HG02588 (cell line): ENCODE measurements at regions not wholly inside any gene's neighbourhood (a gene's known extent, or its start where the extent isn't known, plus 50 kb on each side); places are given as distances from the start of the nearest gene placed in this dataset.
"Not testable (repeated sequence)": the region's sequence is repeated elsewhere in the genome, so short reads cannot be mapped to it uniquely, and the experiment has no call there.

Experiments used
- ATAC-seq: cut with Tn5 transposase; IDR thresholded peaks from one replicate; pipeline ENCODE4 v1.9.1; 2021; ENCODE audit warnings: mild to moderate bottlenecking, moderate library complexity; ENCODE audit not compliant: unreplicated experiment

- ATAC-seq: no peak
These were observed 470.8 kb upstream of the MAP3K7 start for GRCh38 chr6:91057689-91058088.

GRCh38 chr6:91055959-91056358, 469.1 kb upstream of the MAP3K7 start:
- no peak for ATAC-seq

- ATAC-seq: not testable (repeated sequence)
These were observed 465.9 kb upstream of the MAP3K7 start for GRCh38 chr6:91052473-91053450.

GRCh38 chr6:91045161-91045560, 458.3 kb upstream of the MAP3K7 start:
- no peak for ATAC-seq

GRCh38 chr6:91043751-91044150, 456.9 kb upstream of the MAP3K7 start:
- no peak for ATAC-seq

- no peak for ATAC-seq
These were observed 455.8 kb upstream of the MAP3K7 start for GRCh38 chr6:91042656-91043055.

- ATAC-seq: no peak
These were observed 447.1 kb upstream of the MAP3K7 start for GRCh38 chr6:91033964-91034363.

- ATAC-seq: no peak
These were observed 444.7 kb upstream of the MAP3K7 start for GRCh38 chr6:91031581-91031980.

GRCh38 chr6:91029211-91029610, 442.3 kb upstream of the MAP3K7 start:
- ATAC-seq: no peak

- no peak for ATAC-seq
These were observed 436.7 kb upstream of the MAP3K7 start for GRCh38 chr6:91023529-91023928.

- ATAC-seq: peak; percentile 57
These were observed 433.9 kb upstream of the MAP3K7 start for GRCh38 chr6:91020744-91021143.

GRCh38 chr6:91018586-91018985, 431.7 kb upstream of the MAP3K7 start:
- ATAC-seq: no peak

- no peak for ATAC-seq
These were observed 426.6 kb upstream of the MAP3K7 start for GRCh38 chr6:91013511-91013910.

GRCh38 chr6:90997076-90997475, 410.2 kb upstream of the MAP3K7 start:
- no peak for ATAC-seq

- ATAC-seq: no peak
These were observed 406.9 kb upstream of the MAP3K7 start for GRCh38 chr6:90993770-90994169.

GRCh38 chr6:90989763-90990162, 402.9 kb upstream of the MAP3K7 start:
- ATAC-seq: no peak

- ATAC-seq: no peak
These were observed 397.2 kb upstream of the MAP3K7 start for GRCh38 chr6:90984066-90984465.

GRCh38 chr6:90983462-90983861, 396.6 kb upstream of the MAP3K7 start:
- ATAC-seq: no peak

- no peak for ATAC-seq
These were observed 395.7 kb upstream of the MAP3K7 start for GRCh38 chr6:90982581-90982980.

GRCh38 chr6:90982051-90982450, 395.2 kb upstream of the MAP3K7 start:
- no peak for ATAC-seq

GRCh38 chr6:90978046-90978445, 391.2 kb upstream of the MAP3K7 start:
- no peak for ATAC-seq

GRCh38 chr6:90977513-90977912, 390.6 kb upstream of the MAP3K7 start:
- no peak for ATAC-seq

GRCh38 chr6:90976341-90976740, 389.5 kb upstream of the MAP3K7 start:
- no peak for ATAC-seq
